Bronchial epithelial cell (primary cell): ENCODE measurements at regions not wholly inside any gene's neighbourhood (a gene's known extent, or its start where the extent isn't known, plus 50 kb on each side); places are given as distances from the start of the nearest gene placed in this dataset.

ENCODE experiments used
- DNase-seq: peaks from one replicate; pipeline ENCODE4 v3.0.0-alpha.2; 2010; ENCODE audit warnings: low read depth
- FAIRE-seq: peaks from 2 replicates; lab custom pipeline; 2011; peaks lifted over from hg19 to GRCh38; lab: Jason Lieb, UNC
- H3K27me3 ChIP-seq: 2 replicates; pipeline ENCODE4 v1.5.1; 2011; ENCODE audit warnings: low read length; ENCODE audit not compliant: control insufficient read depth, insufficient read depth
- H3K36me3 ChIP-seq: 2 replicates; pipeline ENCODE4 v1.5.1; 2011; ENCODE audit warnings: low read length; ENCODE audit not compliant: control insufficient read depth, insufficient read depth
- H3K4me3 ChIP-seq: 2 replicates; pipeline ENCODE4 v1.5.1; 2011; ENCODE audit warnings: mild to moderate bottlenecking, low read depth, low read length, control low read depth
- TF ChIP-seq, protein P1 (sequence below): IDR thresholded peaks from 2 replicates; pipeline ENCODE4 v1.5.1; 2011; ENCODE audit warnings: mild to moderate bottlenecking, moderate library complexity, low read length, control low read depth, inconsistent platforms; ENCODE audit not compliant: insufficient read depth, severe bottlenecking

DNA sequence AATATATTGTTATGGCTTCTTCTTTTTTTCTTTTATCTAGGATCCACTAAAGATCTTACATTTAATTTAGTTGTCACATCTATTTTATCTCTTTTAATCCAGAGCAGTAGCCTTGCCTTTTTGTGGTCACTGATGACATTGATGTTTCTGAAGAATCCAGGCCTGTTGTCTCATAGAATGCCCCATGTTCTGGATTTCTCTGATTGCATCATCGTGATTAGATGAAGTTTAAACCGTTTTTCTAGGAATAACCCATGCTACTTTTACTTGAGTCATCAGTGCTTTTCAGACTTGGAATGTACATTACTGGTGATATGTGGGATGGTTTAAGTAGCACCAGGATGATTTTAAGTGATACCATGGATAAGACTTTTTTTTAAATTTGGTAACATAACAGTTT is 106.4 kb upstream of the CES5A start:
- DNase-seq: no peak
- no peaks in the 10 kb centered on the region for H3K36me3 ChIP-seq
- no peak for FAIRE-seq
- no peaks in the 10 kb centered on the region for H3K27me3 ChIP-seq
- no peak overlapping the region for H3K4me3 ChIP-seq
- TF ChIP-seq, protein P1, sequence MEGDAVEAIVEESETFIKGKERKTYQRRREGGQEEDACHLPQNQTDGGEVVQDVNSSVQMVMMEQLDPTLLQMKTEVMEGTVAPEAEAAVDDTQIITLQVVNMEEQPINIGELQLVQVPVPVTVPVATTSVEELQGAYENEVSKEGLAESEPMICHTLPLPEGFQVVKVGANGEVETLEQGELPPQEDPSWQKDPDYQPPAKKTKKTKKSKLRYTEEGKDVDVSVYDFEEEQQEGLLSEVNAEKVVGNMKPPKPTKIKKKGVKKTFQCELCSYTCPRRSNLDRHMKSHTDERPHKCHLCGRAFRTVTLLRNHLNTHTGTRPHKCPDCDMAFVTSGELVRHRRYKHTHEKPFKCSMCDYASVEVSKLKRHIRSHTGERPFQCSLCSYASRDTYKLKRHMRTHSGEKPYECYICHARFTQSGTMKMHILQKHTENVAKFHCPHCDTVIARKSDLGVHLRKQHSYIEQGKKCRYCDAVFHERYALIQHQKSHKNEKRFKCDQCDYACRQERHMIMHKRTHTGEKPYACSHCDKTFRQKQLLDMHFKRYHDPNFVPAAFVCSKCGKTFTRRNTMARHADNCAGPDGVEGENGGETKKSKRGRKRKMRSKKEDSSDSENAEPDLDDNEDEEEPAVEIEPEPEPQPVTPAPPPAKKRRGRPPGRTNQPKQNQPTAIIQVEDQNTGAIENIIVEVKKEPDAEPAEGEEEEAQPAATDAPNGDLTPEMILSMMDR: no peak

DNA sequence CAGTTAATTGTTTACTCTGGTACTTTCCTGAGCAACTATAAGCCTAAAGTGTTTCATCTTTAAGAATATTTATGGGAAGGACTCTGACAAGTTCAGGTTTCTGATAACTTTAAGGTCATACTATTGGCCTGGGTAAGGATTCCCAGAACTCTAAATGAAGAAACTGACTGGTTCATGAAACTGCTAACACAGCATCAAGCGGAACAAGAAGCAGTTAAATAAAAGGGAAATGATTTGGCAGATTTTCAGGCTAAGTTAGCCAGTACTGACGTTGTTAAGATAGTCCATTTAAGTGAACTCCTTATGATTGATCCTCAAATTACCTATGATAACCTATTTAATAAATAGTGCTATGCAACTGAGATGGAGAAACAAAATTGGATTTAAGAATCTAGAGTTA is 101.6 kb upstream of the CES5A start:
- no peak for FAIRE-seq
- H3K4me3 ChIP-seq: no peak overlapping the region
- no peak for DNase-seq

DNA sequence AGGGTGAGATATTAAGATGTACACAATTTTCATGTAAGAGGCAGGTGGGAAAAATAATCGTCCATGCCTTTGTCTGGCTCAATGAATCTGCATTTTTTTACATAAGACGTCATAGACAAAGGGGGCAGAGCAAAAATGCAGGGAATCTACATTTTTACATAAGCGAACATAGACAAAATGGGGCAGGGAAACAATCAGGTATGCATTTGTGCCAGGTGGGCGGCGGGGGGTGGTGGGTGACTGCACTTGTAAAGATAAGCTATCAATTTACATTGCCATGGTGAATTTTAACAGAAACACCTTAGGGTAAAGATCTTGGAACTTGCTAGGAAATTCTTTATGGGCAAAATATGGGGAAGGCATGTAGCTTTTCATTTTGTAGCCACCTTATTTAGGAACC is 96.3 kb upstream of the CES5A start:
- no peak for DNase-seq
- TF ChIP-seq, protein P1: no peak
- H3K4me3 ChIP-seq: no peak overlapping the region
- FAIRE-seq: no peak
- H3K36me3 ChIP-seq: no peaks in the 10 kb centered on the region
- H3K27me3 ChIP-seq: no peaks in the 10 kb centered on the region

More for the DNA sequence above, 101.6 kb upstream of the CES5A start:
- H3K36me3 ChIP-seq: no peaks in the 10 kb centered on the region
- TF ChIP-seq, protein P1: no peak
- no peaks in the 10 kb centered on the region for H3K27me3 ChIP-seq

DNA sequence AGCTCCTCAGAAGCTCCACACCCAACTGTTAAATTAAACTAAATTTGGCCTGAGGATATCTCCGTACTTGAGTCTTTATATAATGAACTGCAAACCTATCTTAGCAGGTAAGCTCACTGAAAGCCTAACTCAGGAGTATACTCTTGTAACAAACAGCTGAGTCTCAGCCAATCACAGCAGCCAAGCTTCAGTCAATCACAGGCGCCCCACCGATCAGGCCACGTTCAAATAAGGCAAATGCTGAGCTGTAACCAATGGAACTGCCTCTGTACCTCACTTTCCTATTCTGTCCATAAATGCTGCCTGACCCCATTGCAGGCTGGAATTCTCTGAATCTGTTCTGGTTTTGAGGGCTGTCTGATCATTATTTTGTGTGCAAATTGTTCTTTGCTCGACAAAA is 93.0 kb upstream of the CES5A start:
- FAIRE-seq (no peak), DNase-seq (no peak)
- H3K27me3 ChIP-seq: no peaks in the 10 kb centered on the region
- H3K36me3 ChIP-seq: no peaks in the 10 kb centered on the region
- no peak overlapping the region for H3K4me3 ChIP-seq
- TF ChIP-seq, protein P1: no peak

DNA sequence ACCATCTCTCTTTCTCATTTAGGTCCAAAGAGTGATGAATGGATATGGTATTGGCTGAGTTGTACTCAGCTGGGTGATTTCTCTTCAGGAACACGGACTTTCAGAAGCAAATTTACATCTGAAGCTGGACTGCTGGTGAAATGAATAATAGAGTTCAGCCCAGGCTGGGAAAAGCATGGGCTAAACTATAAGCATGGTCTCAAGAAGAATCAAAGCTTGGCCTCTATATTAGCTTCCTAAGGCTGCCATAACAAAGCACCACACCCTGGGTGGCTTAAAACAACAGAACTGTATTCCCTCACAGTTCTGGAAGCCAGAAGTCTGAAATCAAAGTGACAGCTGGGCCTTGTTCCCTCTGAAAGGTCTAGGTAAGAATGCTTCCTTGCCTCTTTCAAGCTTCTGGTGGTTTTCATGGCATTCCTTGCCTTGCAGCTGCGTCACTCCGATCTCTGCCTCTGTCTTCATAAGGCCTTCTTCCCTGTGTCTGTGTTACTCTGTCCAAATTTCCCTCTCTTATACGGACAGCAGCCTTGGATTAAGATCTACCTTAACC is 89.8 kb upstream of the CES5A start:
- TF ChIP-seq, protein P1: no peak
- no peak for FAIRE-seq
- no peak overlapping the region for H3K4me3 ChIP-seq
- no peaks in the 10 kb centered on the region for H3K36me3 ChIP-seq
- H3K27me3 ChIP-seq: no peaks in the 10 kb centered on the region
- no peak for DNase-seq

DNA sequence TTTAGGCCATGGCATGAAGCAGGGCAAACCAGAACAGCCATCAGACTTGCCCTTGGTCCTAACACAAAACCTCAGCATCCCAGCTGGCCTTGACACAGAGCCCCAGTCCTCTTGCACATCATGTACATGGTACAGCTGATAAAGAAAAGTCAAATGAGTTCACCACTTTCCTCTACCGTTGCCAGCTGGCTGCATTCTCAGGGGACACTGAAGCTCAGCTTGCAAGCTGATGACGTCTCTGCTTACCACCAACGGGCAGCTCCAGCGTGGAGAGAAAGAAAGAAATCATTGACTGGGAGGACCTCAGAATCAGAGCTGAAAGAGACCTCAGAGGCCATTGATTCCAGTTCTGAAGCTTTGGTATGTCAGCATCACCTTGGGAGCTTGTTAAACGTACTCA is 80.7 kb upstream of the CES5A start:
- no peak overlapping the region for H3K4me3 ChIP-seq
- no peaks in the 10 kb centered on the region for H3K27me3 ChIP-seq
- DNase-seq: no peak
- FAIRE-seq: no peak
- no peaks in the 10 kb centered on the region for H3K36me3 ChIP-seq
- TF ChIP-seq, protein P1: no peak
